ENCODE measurements at regions not wholly inside any gene's neighbourhood (a gene's known extent, or its start where the extent isn't known, plus 50 kb on each side); places are given as distances from the start of the nearest gene placed in this dataset.

DNA sequence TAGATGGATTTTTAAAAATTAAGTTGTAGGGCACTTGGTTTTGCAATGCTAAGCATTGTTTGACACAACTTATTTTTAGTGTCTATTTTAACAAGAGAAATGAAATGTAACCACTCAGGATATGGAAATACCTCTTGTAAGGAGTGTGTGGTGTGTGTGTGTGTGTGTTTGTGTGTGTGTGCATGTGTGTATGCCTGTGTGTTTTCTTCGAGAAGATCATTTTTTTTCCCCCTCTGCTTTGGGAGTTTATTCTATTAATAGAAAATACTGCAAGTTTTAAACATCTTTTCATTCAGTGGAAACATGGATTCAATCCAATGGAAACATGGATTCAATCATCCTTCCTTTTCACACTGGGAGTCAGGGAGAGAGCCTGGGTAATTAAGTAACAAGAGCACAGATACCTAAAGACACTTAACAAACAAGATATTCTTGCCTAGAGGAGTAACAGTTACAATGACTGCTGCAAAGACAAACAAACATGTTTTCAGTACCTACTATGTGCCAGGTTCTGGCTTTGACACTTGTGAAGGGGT is 567.2 kb upstream of the TBL1XR1 start:
- TF ChIP-seq POLR2A (IDR thresholded peaks at IDR 0.05; ENCODE audit: low read depth, low read length) (no peak), POLR2AphosphoS5 (IDR thresholded peaks at IDR 0.05; ENCODE audit: low read depth, low read length) (no peak)
